ENCODE measurements at regions not wholly inside any gene's neighbourhood (a gene's known extent, or its start where the extent isn't known, plus 50 kb on each side); places are given as distances from the start of the nearest gene placed in this dataset.
"Not testable (repeated sequence)": the region's sequence is repeated elsewhere in the genome, so short reads cannot be mapped to it uniquely, and the experiment has no call there.

DNA sequence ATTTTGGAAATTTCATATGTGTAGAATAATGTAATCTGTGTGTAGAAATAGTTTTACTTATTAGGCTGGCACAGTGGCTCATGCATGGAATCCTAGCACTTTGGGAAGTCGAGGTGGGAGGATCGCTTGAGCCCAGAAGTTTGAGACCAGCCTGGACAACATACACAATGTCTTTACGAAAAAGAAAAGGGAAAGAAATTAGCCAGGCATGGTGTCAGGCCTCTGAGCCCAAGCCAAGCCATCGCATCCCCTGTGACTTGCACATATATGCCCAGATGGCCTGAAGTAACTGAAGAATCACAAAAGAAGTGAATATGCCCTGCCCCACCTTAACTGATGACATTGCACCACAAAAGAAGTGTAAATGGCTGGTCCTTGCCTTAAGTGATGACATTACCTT is 491.3 kb downstream of the DISC1 start:
- not testable (repeated sequence) for H3K9me3 ChIP-seq (ENCODE audit: control insufficient read depth in 5 of 5, low read length in 5 of 5); H3K27ac ChIP-seq (ENCODE audit: low read depth, low read length); H3K36me3 ChIP-seq (ENCODE audit: control insufficient read depth in 5 of 5, insufficient read depth in 5 of 5, low read length in 5 of 5); H3K27me3 ChIP-seq (ENCODE audit: control insufficient read depth in 5 of 5, insufficient read depth in 4 of 5, low read length in 5 of 5); H3K4me1 ChIP-seq (ENCODE audit: control insufficient read depth in 5 of 5, insufficient read depth in 5 of 5, low read length in 5 of 5); H3K9ac ChIP-seq (ENCODE audit: low read length in 5 of 5); H3K4me3 ChIP-seq (ENCODE audit: low read depth in 1 of 5, low read length in 5 of 5)

DNA sequence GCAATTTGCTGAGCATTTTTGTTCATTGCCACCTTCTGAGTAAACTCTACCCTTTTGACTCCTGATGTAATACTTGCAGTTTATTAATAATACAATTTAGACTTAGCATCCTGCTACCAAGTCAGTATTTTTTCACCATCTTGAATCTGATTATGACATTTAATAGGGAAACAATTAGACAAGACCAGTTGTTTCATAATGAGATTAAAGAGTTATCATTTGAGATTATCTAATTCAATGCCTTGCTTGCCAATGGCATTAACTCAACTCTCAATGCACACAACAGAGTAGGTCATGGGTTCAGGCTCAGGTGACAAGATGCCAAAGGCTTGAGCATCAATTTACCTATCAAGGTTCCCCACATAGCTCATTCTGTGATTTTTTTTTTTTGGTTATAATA is 488.4 kb downstream of the DISC1 start:
- Histone ChIP-seq H3K9me3 (ENCODE audit: control insufficient read depth in 5 of 5, low read length in 5 of 5) (no peaks in the 10 kb centered on the region), H3K27ac (ENCODE audit: low read depth, low read length) (no peak overlapping the region), H3K4me3 (ENCODE audit: low read depth in 1 of 5, low read length in 5 of 5) (no peak overlapping the region), H3K4me1 (ENCODE audit: control insufficient read depth in 5 of 5, insufficient read depth in 5 of 5, low read length in 5 of 5) (peaks cover 0 to 6% (median 0%) of the 10 kb centered on the region in 5 donors), H3K27me3 (ENCODE audit: control insufficient read depth in 5 of 5, insufficient read depth in 4 of 5, low read length in 5 of 5) (no peaks in the 10 kb centered on the region), H3K36me3 (ENCODE audit: control insufficient read depth in 5 of 5, insufficient read depth in 5 of 5, low read length in 5 of 5) (no peaks in the 10 kb centered on the region), H3K9ac (ENCODE audit: low read length in 5 of 5) (no peak overlapping the region)

- H3K27ac ChIP-seq (ENCODE audit: low read depth, low read length) = no peak overlapping the region
- no peaks in the 10 kb centered on the region for H3K9me3 ChIP-seq (ENCODE audit: control insufficient read depth in 5 of 5, low read length in 5 of 5)
- no peaks in the 10 kb centered on the region for H3K27me3 ChIP-seq (ENCODE audit: control insufficient read depth in 5 of 5, insufficient read depth in 4 of 5, low read length in 5 of 5)
- H3K36me3 ChIP-seq (ENCODE audit: control insufficient read depth in 5 of 5, insufficient read depth in 5 of 5, low read length in 5 of 5) = no peaks in the 10 kb centered on the region
- H3K4me1 ChIP-seq (ENCODE audit: control insufficient read depth in 5 of 5, insufficient read depth in 5 of 5, low read length in 5 of 5) = peaks cover 0 to 6% (median 0%) of the 10 kb centered on the region in 5 donors
- no peak overlapping the region for H3K4me3 ChIP-seq (ENCODE audit: low read depth in 1 of 5, low read length in 5 of 5)
- H3K9ac ChIP-seq (ENCODE audit: low read length in 5 of 5) = no peak overlapping the region
Measured at GRCh38 chr1:232112076-232112475, 485.5 kb downstream of the DISC1 start.

DNA sequence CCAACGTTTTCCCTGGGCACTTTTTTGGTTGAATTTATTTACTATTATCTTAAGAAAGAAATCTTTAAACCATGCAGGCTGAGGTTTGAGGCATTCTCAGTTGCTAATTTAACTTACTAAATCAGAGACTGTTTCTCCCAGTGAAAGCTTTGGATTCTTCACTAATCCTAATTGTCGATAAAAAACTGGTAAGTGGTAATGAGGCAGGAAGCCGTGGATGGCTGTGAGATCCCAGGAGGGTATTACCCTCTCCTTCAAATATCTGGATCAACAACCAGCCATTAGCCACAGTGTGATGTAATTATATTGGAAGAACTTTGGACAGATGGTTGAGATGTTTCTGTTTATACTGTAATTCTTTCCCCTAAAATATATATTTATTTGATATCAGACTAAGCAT is 485.0 kb downstream of the DISC1 start:
- no peak overlapping the region for H3K9ac ChIP-seq (ENCODE audit: low read length in 5 of 5)
- H3K27me3 ChIP-seq (ENCODE audit: control insufficient read depth in 5 of 5, insufficient read depth in 4 of 5, low read length in 5 of 5) = no peaks in the 10 kb centered on the region
- H3K4me3 ChIP-seq (ENCODE audit: low read depth in 1 of 5, low read length in 5 of 5) = no peak overlapping the region
- no peaks in the 10 kb centered on the region for H3K36me3 ChIP-seq (ENCODE audit: control insufficient read depth in 5 of 5, insufficient read depth in 5 of 5, low read length in 5 of 5)
- no peaks in the 10 kb centered on the region for H3K9me3 ChIP-seq (ENCODE audit: control insufficient read depth in 5 of 5, low read length in 5 of 5)
- peaks cover 0 to 6% (median 0%) of the 10 kb centered on the region in 5 donors for H3K4me1 ChIP-seq (ENCODE audit: control insufficient read depth in 5 of 5, insufficient read depth in 5 of 5, low read length in 5 of 5)
- H3K27ac ChIP-seq (ENCODE audit: low read depth, low read length) = no peak overlapping the region

DNA sequence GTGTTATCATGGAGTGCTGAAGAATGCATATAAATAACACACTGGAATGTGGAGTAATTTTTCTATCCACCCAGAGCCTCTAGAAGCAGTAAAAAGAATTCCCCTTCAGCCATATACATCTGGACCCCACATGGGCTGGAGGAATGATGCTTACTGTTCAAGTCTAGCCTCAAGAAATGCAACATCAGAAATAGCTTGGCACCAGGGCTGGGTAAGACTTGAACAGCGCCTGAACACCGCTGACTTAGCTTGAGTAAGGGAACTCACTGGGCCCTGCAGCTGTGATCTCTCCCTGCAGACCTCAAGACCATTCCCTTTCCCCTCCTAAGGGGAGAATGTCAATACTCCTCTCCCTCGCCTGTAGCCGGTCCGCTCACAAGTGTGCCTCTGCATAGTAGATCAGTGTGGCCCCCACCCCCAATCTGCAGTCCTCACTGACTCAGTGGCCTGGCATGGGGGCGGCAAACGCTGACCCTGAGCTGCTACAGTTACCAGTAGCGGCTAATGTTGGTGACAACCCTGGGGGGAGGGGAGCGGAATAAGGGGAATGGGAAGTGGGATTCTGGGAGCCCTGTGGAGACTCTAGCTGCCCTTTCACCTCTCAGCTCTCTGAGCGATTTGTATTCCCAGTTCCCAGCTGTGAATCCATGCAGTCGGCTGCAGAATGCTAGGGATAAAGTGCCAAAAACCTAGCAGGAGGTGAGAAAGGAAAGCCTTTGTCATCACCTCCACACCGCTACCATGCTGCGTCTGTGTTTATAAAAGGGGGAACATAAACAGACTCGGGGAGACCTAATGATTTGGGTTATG is 483.9 kb downstream of the DISC1 start:
- no peaks in the 10 kb centered on the region for H3K9me3 ChIP-seq (ENCODE audit: control insufficient read depth in 5 of 5, low read length in 5 of 5)
- H3K27me3 ChIP-seq (ENCODE audit: control insufficient read depth in 5 of 5, insufficient read depth in 4 of 5, low read length in 5 of 5) = no peaks in the 10 kb centered on the region
- H3K9ac ChIP-seq (ENCODE audit: low read length in 5 of 5) = no peak overlapping the region
- no peaks in the 10 kb centered on the region for H3K36me3 ChIP-seq (ENCODE audit: control insufficient read depth in 5 of 5, insufficient read depth in 5 of 5, low read length in 5 of 5)
- no peak overlapping the region for H3K4me3 ChIP-seq (ENCODE audit: low read depth in 1 of 5, low read length in 5 of 5)
- no peak overlapping the region for H3K27ac ChIP-seq (ENCODE audit: low read depth, low read length)
- H3K4me1 ChIP-seq (ENCODE audit: control insufficient read depth in 5 of 5, insufficient read depth in 5 of 5, low read length in 5 of 5) = peaks cover 0 to 6% (median 0%) of the 10 kb centered on the region in 5 donors

GRCh38 chr1:232109391-232109790 is 482.8 kb downstream of the DISC1 start:
- no peaks in the 10 kb centered on the region for H3K36me3 ChIP-seq (ENCODE audit: control insufficient read depth in 5 of 5, insufficient read depth in 5 of 5, low read length in 5 of 5)
- H3K27me3 ChIP-seq (ENCODE audit: control insufficient read depth in 5 of 5, insufficient read depth in 4 of 5, low read length in 5 of 5) = no peaks in the 10 kb centered on the region
- H3K9ac ChIP-seq (ENCODE audit: low read length in 5 of 5) = no peak overlapping the region
- H3K4me1 ChIP-seq (ENCODE audit: control insufficient read depth in 5 of 5, insufficient read depth in 5 of 5, low read length in 5 of 5) = peaks cover 0 to 6% (median 0%) of the 10 kb centered on the region in 5 donors
- H3K9me3 ChIP-seq (ENCODE audit: control insufficient read depth in 5 of 5, low read length in 5 of 5) = no peaks in the 10 kb centered on the region
- H3K4me3 ChIP-seq (ENCODE audit: low read depth in 1 of 5, low read length in 5 of 5) = no peak overlapping the region
- H3K27ac ChIP-seq (ENCODE audit: low read depth, low read length) = no peak overlapping the region

GRCh38 chr1:232108598-232108997 is 482.0 kb downstream of the DISC1 start:
- Histone ChIP-seq H3K9ac (ENCODE audit: low read length in 5 of 5) (no peak overlapping the region), H3K4me3 (ENCODE audit: low read depth in 1 of 5, low read length in 5 of 5) (no peak overlapping the region), H3K9me3 (ENCODE audit: control insufficient read depth in 5 of 5, low read length in 5 of 5) (no peaks in the 10 kb centered on the region), H3K36me3 (ENCODE audit: control insufficient read depth in 5 of 5, insufficient read depth in 5 of 5, low read length in 5 of 5) (no peaks in the 10 kb centered on the region), H3K27me3 (ENCODE audit: control insufficient read depth in 5 of 5, insufficient read depth in 4 of 5, low read length in 5 of 5) (no peaks in the 10 kb centered on the region), H3K4me1 (ENCODE audit: control insufficient read depth in 5 of 5, insufficient read depth in 5 of 5, low read length in 5 of 5) (peaks cover 0 to 6% (median 0%) of the 10 kb centered on the region in 5 donors), H3K27ac (ENCODE audit: low read depth, low read length) (no peak overlapping the region)

DNA sequence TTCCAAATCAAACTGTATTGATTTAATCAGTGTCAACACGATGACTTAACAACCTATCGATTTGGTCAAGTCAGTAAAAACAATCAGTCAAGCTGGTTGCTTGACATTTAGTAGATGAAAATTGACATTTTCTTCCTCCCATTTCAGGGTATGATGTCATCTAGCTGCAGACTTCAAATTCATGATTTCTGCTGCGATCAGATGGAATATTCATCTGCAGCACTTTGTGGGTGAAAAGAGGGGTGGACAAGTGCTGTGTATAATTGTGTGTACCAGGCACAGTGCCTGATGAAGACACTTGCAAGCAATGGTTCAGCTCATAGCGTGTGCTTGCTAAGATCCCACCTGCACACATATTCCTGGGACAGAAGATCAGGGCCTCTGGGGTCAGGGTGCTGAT is 479.8 kb downstream of the DISC1 start:
- no peaks in the 10 kb centered on the region for H3K36me3 ChIP-seq (ENCODE audit: control insufficient read depth in 5 of 5, insufficient read depth in 5 of 5, low read length in 5 of 5)
- H3K27ac ChIP-seq (ENCODE audit: low read depth, low read length) = no peak overlapping the region
- H3K9ac ChIP-seq (ENCODE audit: low read length in 5 of 5) = no peak overlapping the region
- H3K27me3 ChIP-seq (ENCODE audit: control insufficient read depth in 5 of 5, insufficient read depth in 4 of 5, low read length in 5 of 5) = no peaks in the 10 kb centered on the region
- H3K4me3 ChIP-seq (ENCODE audit: low read depth in 1 of 5, low read length in 5 of 5) = no peak overlapping the region
- H3K4me1 ChIP-seq (ENCODE audit: control insufficient read depth in 5 of 5, insufficient read depth in 5 of 5, low read length in 5 of 5) = peaks cover 0 to 4% (median 0%) of the 10 kb centered on the region in 5 donors
- no peaks in the 10 kb centered on the region for H3K9me3 ChIP-seq (ENCODE audit: control insufficient read depth in 5 of 5, low read length in 5 of 5)

- no peaks in the 10 kb centered on the region for H3K27me3 ChIP-seq (ENCODE audit: control insufficient read depth in 5 of 5, insufficient read depth in 4 of 5, low read length in 5 of 5)
- H3K9me3 ChIP-seq (ENCODE audit: control insufficient read depth in 5 of 5, low read length in 5 of 5) = no peaks in the 10 kb centered on the region
- no peaks in the 10 kb centered on the region for H3K36me3 ChIP-seq (ENCODE audit: control insufficient read depth in 5 of 5, insufficient read depth in 5 of 5, low read length in 5 of 5)
- H3K27ac ChIP-seq (ENCODE audit: low read depth, low read length) = no peak overlapping the region
- no peak overlapping the region for H3K9ac ChIP-seq (ENCODE audit: low read length in 5 of 5)
- no peaks in the 10 kb centered on the region for H3K4me1 ChIP-seq (ENCODE audit: control insufficient read depth in 5 of 5, insufficient read depth in 5 of 5, low read length in 5 of 5)
- H3K4me3 ChIP-seq (ENCODE audit: low read depth in 1 of 5, low read length in 5 of 5) = no peak overlapping the region
Measured at GRCh38 chr1:232105561-232105960, 479.0 kb downstream of the DISC1 start.

DNA sequence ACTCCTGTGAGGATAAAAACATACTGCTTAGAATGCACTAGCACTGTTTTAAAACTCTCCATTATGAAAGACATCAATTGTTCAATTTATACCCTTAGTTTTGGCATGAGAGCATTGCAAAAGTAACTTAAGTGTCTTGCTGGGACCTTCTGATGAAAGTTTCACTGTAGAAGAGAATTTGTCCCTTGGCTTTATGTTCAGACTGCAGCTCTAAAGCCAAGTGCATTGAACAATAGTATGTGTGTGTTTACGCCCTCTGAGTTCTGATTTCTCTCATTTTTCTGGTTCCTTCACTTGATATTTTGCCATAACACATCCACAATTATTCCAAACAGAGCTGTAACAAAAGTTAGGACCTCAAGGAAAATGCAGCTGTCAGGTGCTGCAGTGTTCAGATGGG is 474.6 kb downstream of the DISC1 start:
- H3K4me1 ChIP-seq (ENCODE audit: control insufficient read depth in 5 of 5, insufficient read depth in 5 of 5, low read length in 5 of 5) = no peaks in the 10 kb centered on the region
- H3K9ac ChIP-seq (ENCODE audit: low read length in 5 of 5) = no peak overlapping the region
- no peak overlapping the region for H3K27ac ChIP-seq (ENCODE audit: low read depth, low read length)
- H3K4me3 ChIP-seq (ENCODE audit: low read depth in 1 of 5, low read length in 5 of 5) = no peak overlapping the region
- no peaks in the 10 kb centered on the region for H3K36me3 ChIP-seq (ENCODE audit: control insufficient read depth in 5 of 5, insufficient read depth in 5 of 5, low read length in 5 of 5)
- no peaks in the 10 kb centered on the region for H3K27me3 ChIP-seq (ENCODE audit: control insufficient read depth in 5 of 5, insufficient read depth in 4 of 5, low read length in 5 of 5)
- peaks cover 0 to 6% (median 0%) of the 10 kb centered on the region in 5 donors for H3K9me3 ChIP-seq (ENCODE audit: control insufficient read depth in 5 of 5, low read length in 5 of 5)
